Transverse colon (tissue), 4 donors: ENCODE measurements at regions not wholly inside any gene's neighbourhood (a gene's known extent, or its start where the extent isn't known, plus 50 kb on each side); places are given as distances from the start of the nearest gene placed in this dataset.
"Not testable (repeated sequence)": the region's sequence is repeated elsewhere in the genome, so short reads cannot be mapped to it uniquely, and the experiment has no call there.

ENCODE experiments used
- POLR2AphosphoS5 ChIP-seq, 3 donors: sonication (generic); formaldehyde crosslinking; IDR thresholded peaks; one replicate each; pipeline ENCODE4 v1.6.1; 2016; ENCODE audit warnings: antibody characterized with exemption in 3 of 3
- TF ChIP-seq, protein P1 (sequence below), 5 experiments: fragments of 200-600 bp in 3 of 5; fragments of 450-650 bp in 2 of 5; sonication (generic) in 3 of 5; IDR thresholded peaks; 1 replicate in 2 of 5; 2 replicates in 3 of 5; pipeline ENCODE4 v1.5.1; 2016 to 2017; ENCODE audit warnings: antibody characterized with exemption in 5 of 5, inconsistent platforms in 3 of 5, mild to moderate bottlenecking in 2 of 5, moderate library complexity in 1 of 5

DNA sequence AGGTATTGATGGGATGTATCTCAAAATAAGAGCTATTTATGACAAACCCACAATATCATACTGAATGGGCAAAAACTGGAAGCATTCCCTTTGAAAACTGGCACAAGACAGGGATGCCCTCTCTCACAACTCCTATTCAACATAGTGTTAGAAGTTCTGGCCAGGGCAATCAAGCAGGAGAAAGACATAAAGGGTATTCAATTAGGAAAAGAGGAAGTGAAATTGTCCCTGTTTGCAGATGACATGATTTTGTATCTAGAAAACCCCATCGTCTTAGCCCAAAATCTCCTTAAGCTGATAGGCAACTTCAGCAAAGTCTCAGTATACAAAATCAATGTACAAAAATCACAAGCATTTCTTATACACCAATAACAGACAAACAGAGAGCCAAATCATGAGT is 106.5 kb downstream of the RTL3 start:
- not testable (repeated sequence) for TF ChIP-seq POLR2AphosphoS5 (IDR thresholded peaks at IDR 0.05)
- TF ChIP-seq, protein P1, sequence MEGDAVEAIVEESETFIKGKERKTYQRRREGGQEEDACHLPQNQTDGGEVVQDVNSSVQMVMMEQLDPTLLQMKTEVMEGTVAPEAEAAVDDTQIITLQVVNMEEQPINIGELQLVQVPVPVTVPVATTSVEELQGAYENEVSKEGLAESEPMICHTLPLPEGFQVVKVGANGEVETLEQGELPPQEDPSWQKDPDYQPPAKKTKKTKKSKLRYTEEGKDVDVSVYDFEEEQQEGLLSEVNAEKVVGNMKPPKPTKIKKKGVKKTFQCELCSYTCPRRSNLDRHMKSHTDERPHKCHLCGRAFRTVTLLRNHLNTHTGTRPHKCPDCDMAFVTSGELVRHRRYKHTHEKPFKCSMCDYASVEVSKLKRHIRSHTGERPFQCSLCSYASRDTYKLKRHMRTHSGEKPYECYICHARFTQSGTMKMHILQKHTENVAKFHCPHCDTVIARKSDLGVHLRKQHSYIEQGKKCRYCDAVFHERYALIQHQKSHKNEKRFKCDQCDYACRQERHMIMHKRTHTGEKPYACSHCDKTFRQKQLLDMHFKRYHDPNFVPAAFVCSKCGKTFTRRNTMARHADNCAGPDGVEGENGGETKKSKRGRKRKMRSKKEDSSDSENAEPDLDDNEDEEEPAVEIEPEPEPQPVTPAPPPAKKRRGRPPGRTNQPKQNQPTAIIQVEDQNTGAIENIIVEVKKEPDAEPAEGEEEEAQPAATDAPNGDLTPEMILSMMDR (IDR thresholded peaks at IDR 0.05): not testable (repeated sequence)
